K562 (cell line): ENCODE measurements at regions not wholly inside any gene's neighbourhood (a gene's known extent, or its start where the extent isn't known, plus 50 kb on each side); places are given as distances from the start of the nearest gene placed in this dataset.

Source experiments
- ATAC-seq: fragments of 200-7000 bp; cut with Tn5 transposase; 3 replicates; pipeline ENCODE4 v1.9.1; 2020; ENCODE audit warnings: moderate library complexity
- BruUV-seq: library from RNA; stranded (reverse); fragments of 400-500 nt; replicated peaks from 2 replicates; lab custom pipeline; 2021; lab: Mats Ljungman, UMichigan
- CTCF ChIA-PET: fragments of 300-600 bp; formaldehyde crosslinking; extraction: SDS; loops from one replicate; lab custom pipeline; 2021; ENCODE audit warnings: low intra/inter-chr PET ratio; lab: Yijun Ruan, JAX
- POLR2A ChIA-PET: fragments of 300-600, 350-650 bp; sonication (Branson Sonifier 250); formaldehyde crosslinking; extraction: SDS; loops from one replicate; lab custom pipeline; 2021; ENCODE audit warnings: antibody characterized with exemption, inconsistent platforms; lab: Yijun Ruan, JAX
- DNase-seq, 4 experiments: peaks; one replicate each; pipeline versions ENCODE4 v3.0.0 to v3.0.0-alpha.2; 2011 to 2018; ENCODE audit warnings: low spot score in 3 of 4, mixed read lengths in 3 of 4; ENCODE audit errors: extremely low read depth in 1 of 4
- FAIRE-seq: peaks from 2 replicates; lab custom pipeline; 2011; peaks lifted over from hg19 to GRCh38; lab: Jason Lieb, UNC
- H2AFZ ChIP-seq: 2 replicates; pipeline ENCODE4 v1.6.0; 2011; ENCODE audit warnings: low read depth, low read length, control low read depth, inconsistent platforms
- H3K27ac ChIP-seq: fragments of 200-600 bp; 3 replicates; pipeline ENCODE4 v1.8.0; 2011; ENCODE audit warnings: low read depth, mild to moderate bottlenecking, control low read depth, inconsistent platforms, low read length, moderate library complexity, mixed read lengths; ENCODE audit errors: extremely low read depth
- H3K27me3 ChIP-seq, 2 experiments: fragments of 300-600 bp in 1 of 2; 2 replicates in 1 of 2; 3 replicates in 1 of 2; pipeline versions ENCODE4 v1.6.0 to v1.8.0; 2011; ENCODE audit warnings: inconsistent platforms in 2 of 2, low read length in 2 of 2, mild to moderate bottlenecking in 1 of 2, mixed read lengths in 1 of 2, moderate library complexity in 1 of 2; ENCODE audit not compliant: control insufficient read depth in 2 of 2, insufficient read depth in 2 of 2
- H3K36me3 ChIP-seq: fragments of 300-600 bp; 3 replicates; pipeline ENCODE4 v1.8.0; 2011; ENCODE audit warnings: mild to moderate bottlenecking, low read length, inconsistent platforms; ENCODE audit not compliant: control insufficient read depth, insufficient read depth
- H3K4me1 ChIP-seq, 2 experiments: fragments of 200-600 bp in 1 of 2; replicated peaks in 1 of 2; 2 replicates in 1 of 2; 3 replicates in 1 of 2; pipeline versions ENCODE4 v1.5.1 to v1.8.0; 2011; ENCODE audit warnings: inconsistent platforms in 2 of 2, low read length in 2 of 2, mild to moderate bottlenecking in 1 of 2, mixed read lengths in 1 of 2, moderate library complexity in 1 of 2; ENCODE audit not compliant: control insufficient read depth in 2 of 2, insufficient read depth in 2 of 2
- H3K4me2 ChIP-seq: 2 replicates; pipeline ENCODE4 v1.6.1; 2011; ENCODE audit warnings: low read length, control low read depth, inconsistent platforms, mixed read lengths; ENCODE audit not compliant: insufficient read depth
- H3K4me3 ChIP-seq: fragments of 200-600 bp; sonication (generic), shearing (Covaris generic); 2 replicates; pipeline ENCODE4 v1.5.1; 2016; ENCODE audit warnings: control low read depth, inconsistent platforms
- H3K79me2 ChIP-seq: fragments of 200-600 bp; 3 replicates; pipeline ENCODE4 v1.8.0; 2011; ENCODE audit warnings: low read length, inconsistent platforms; ENCODE audit not compliant: control insufficient read depth, insufficient read depth
- H3K9ac ChIP-seq, 2 experiments: 2 replicates each; pipeline versions ENCODE4 v1.6.0 to v1.6.1; 2011; ENCODE audit warnings: low read depth in 2 of 2, low read length in 2 of 2, control low read depth in 1 of 2, inconsistent platforms in 1 of 2, mild to moderate bottlenecking in 1 of 2, mixed read lengths in 1 of 2; ENCODE audit not compliant: insufficient read depth in 1 of 2
- H3K9me1 ChIP-seq: one replicate; pipeline ENCODE4 v1.6.0; 2011; ENCODE audit warnings: inconsistent platforms, mild to moderate bottlenecking, low read length, moderate library complexity; ENCODE audit not compliant: control insufficient read depth, insufficient read depth
- H3K9me3 ChIP-seq: replicated peaks from 2 replicates; pipeline ENCODE4 v1.5.1; 2011; ENCODE audit warnings: low read depth, low read length, inconsistent platforms; ENCODE audit not compliant: control insufficient read depth, insufficient read depth
- H4K20me1 ChIP-seq: replicated peaks from 2 replicates; pipeline ENCODE4 v1.6.1; 2011; ENCODE audit warnings: low read length, inconsistent platforms, mixed read lengths; ENCODE audit not compliant: control insufficient read depth, insufficient read depth
- ESRRA ChIP-seq: fragments of 450-650 bp; IDR thresholded peaks from 2 replicates; pipeline ENCODE4 v1.6.1; 2014; ENCODE audit warnings: low read depth, mild to moderate bottlenecking, moderate library complexity, borderline replicate concordance
- MYBL2 ChIP-seq, 2 experiments: fragments of 450-650 bp in 1 of 2; sonication (generic) in 1 of 2; formaldehyde crosslinking in 1 of 2; IDR thresholded peaks; 2 replicates each; pipeline versions ENCODE4 v1.6.1 to v1.8.1; 2017 to 2022; ENCODE audit warnings: borderline replicate concordance in 1 of 2, inconsistent platforms in 1 of 2, low read depth in 1 of 2, mild to moderate bottlenecking in 1 of 2, missing genetic modification reagents in 1 of 2, moderate library complexity in 1 of 2
- RFX5 ChIP-seq: IDR thresholded peaks from 2 replicates; pipeline ENCODE4 v1.6.1; 2011; ENCODE audit warnings: low read depth, mild to moderate bottlenecking, improper control_type of control experiment, low read length
- RNF2 ChIP-seq: sonication (generic); IDR thresholded peaks from 2 replicates; pipeline ENCODE4 v1.6.1; 2016
- STAG1 ChIP-seq: sonication (generic); formaldehyde crosslinking; IDR thresholded peaks from 2 replicates; pipeline ENCODE4 v1.5.0; 2020; ENCODE audit warnings: missing genetic modification reagents, borderline replicate concordance
- ZNF785 ChIP-seq: fragments of 250-450 bp; sonication (Bioruptor Pico); IDR thresholded peaks from 2 replicates; pipeline ENCODE4 v1.4.0; 2020; ENCODE audit warnings: mild to moderate bottlenecking
- WGBS: fragments of 100-300 bp; shearing (Covaris generic); methylation state at CpG from one replicate; pipeline ENCODE4 v1.1.6; 2016; ENCODE audit warnings: low coverage, mixed read lengths; ENCODE audit not compliant: insufficient coverage; ENCODE audit errors: missing lambda C conversion rate; 5-methylcytosine and 5-hydroxymethylcytosine counted together
- in situ Hi-C: fragments of 300-500 bp; cut with MboI; formaldehyde crosslinking; loops from 4 replicates; pipeline ENCODE4 v1.15.0; 2018; ENCODE audit warnings: inconsistent platforms, mixed read lengths
- intact Hi-C: fragments of 100-400 bp; cut with micrococcal nuclease; formaldehyde crosslinking; loops from 2 replicates; pipeline ENCODE4 v1.14.2; 2022
- TF ChIP-seq, protein P1 (sequence below): fragments of 450-650 bp; formaldehyde crosslinking; conservative IDR thresholded peaks from 2 replicates; pipeline ENCODE4 v1.4.0; 2022; ENCODE audit warnings: mild to moderate bottlenecking, missing genetic modification characterization

DNA sequence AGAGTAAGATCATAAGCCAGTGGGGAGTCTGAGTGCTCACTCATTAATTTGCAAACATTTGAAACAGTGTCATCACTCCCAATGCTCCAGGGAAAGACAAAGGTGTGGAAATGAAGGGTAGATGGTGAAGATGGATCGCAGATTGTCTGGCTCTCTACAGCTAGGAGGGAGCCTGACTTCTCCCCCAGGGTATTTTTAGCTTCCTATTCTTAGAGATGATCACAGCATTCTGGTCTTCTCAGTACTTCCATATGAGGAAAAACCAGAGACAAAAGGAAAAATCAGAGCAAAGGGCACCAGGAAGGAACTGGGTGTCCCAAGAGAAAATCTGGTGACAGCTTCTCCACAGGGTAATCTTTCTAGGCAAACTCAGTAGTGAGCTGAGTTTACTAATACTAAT, 401.9 kb upstream of the GRIA1 start:
- H3K36me3 ChIP-seq, result no peaks in the 10 kb centered on the region
- H3K79me2 ChIP-seq, result no peaks in the 10 kb centered on the region
- in situ Hi-C loops (no loop called here), intact Hi-C loops (no loop called here)
- ChIA-PET CTCF (no interaction called here), POLR2A (no interaction called here)
- H4K20me1 ChIP-seq, result no peaks in the 10 kb centered on the region
- TF ChIP-seq ZNF785, result no peak
- no peak for TF ChIP-seq STAG1 (CRISPR knock-in tag)
- no TSS peak for BruUV-seq
- no peak overlapping the region for H2AFZ ChIP-seq
- H3K27me3 ChIP-seq, result no peaks in the 10 kb centered on the region
- H3K27ac ChIP-seq, result no peak overlapping the region
- no peak overlapping the region for H3K9ac ChIP-seq
- H3K4me3 ChIP-seq, result no peak overlapping the region
- H3K9me3 ChIP-seq, result no peaks in the 10 kb centered on the region
- FAIRE-seq (no peak), ATAC-seq (no peak), DNase-seq (no peak)
- no peaks in the 10 kb centered on the region for H3K4me1 ChIP-seq
- no peak overlapping the region for H3K4me2 ChIP-seq
- WGBS, result 8% methylated on average over 1 of the region's 1 CpG
- no peaks in the 10 kb centered on the region for H3K9me1 ChIP-seq

DNA sequence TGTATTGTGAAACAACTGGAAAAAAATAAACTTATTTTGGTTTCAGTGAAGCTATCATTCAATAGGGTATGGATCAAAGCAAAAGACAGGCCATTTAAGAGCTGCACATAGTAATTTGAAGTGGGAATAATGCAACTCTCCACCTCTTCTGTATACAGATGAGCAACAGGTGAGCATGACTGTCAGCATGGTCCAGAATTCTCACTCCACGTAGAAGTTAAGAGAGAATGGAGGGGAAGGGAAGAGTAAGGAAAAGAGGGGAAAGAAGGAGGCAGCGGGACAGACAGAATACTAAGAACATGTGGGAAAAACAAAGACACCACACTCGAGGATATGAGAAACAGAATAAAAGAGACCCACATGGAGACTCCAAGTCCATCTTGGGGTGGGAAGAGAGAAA, 396.1 kb upstream of the GRIA1 start:
- Histone ChIP-seq H3K27ac (no peak overlapping the region), H2AFZ (no peak overlapping the region), H3K4me2 (no peak overlapping the region), H3K9me3 (no peaks in the 10 kb centered on the region), H3K79me2 (no peaks in the 10 kb centered on the region), H4K20me1 (no peaks in the 10 kb centered on the region), H3K9me1 (no peaks in the 10 kb centered on the region), H3K36me3 (no peaks in the 10 kb centered on the region), H3K9ac (no peak overlapping the region), H3K4me1 (no peaks in the 10 kb centered on the region), H3K27me3 (no peaks in the 10 kb centered on the region), H3K4me3 (no peak overlapping the region)
- no peak for FAIRE-seq
- 0% methylated on average over 3 of the region's 3 CpGs for WGBS
- TF ChIP-seq RNF2 (no peak), ESRRA (no peak), MYBL2 (IDR thresholded peaks at IDR 0.05; ENCODE audit: low read depth) (no peak), MYBL2 (CRISPR knock-in tag; IDR thresholded peaks at IDR 0.05; ENCODE audit: borderline replicate concordance) (no peak), RFX5 (no peak)
- TF ChIP-seq, protein P1, sequence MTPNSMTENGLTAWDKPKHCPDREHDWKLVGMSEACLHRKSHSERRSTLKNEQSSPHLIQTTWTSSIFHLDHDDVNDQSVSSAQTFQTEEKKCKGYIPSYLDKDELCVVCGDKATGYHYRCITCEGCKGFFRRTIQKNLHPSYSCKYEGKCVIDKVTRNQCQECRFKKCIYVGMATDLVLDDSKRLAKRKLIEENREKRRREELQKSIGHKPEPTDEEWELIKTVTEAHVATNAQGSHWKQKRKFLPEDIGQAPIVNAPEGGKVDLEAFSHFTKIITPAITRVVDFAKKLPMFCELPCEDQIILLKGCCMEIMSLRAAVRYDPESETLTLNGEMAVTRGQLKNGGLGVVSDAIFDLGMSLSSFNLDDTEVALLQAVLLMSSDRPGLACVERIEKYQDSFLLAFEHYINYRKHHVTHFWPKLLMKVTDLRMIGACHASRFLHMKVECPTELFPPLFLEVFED (CRISPR knock-in tag), result no peak
- no peak for DNase-seq
- no peak for ATAC-seq
- intact Hi-C loops (no loop called here), in situ Hi-C loops (no loop called here)
- POLR2A ChIA-PET, result no interaction called here
- CTCF ChIA-PET, result no interaction called here
- BruUV-seq, result no TSS peak
